HepG2 (cell line): ENCODE measurements at regions not wholly inside any gene's neighbourhood (a gene's known extent, or its start where the extent isn't known, plus 50 kb on each side); places are given as distances from the start of the nearest gene placed in this dataset.

Experiments
- ATAC-seq: fragments of 200-7000 bp; cut with Tn5 transposase; 3 replicates; pipeline ENCODE4 v1.9.1; 2020; ENCODE audit warnings: mild to moderate bottlenecking, moderate library complexity
- BruUV-seq: library from RNA; stranded (reverse); fragments of 400-500 nt; replicated peaks from 2 replicates; lab custom pipeline; 2021; lab: Mats Ljungman, UMichigan
- CTCF ChIA-PET: fragments of 300-600 bp; formaldehyde crosslinking; extraction: SDS; loops from one replicate; lab custom pipeline; 2021; ENCODE audit warnings: low total read pairs, inconsistent platforms, low intra/inter-chr PET ratio; lab: Yijun Ruan, JAX
- POLR2A ChIA-PET: fragments of 350-600 bp; sonication (Branson Sonifier 250); formaldehyde crosslinking; loops from one replicate; lab custom pipeline; 2020; ENCODE audit warnings: antibody characterized with exemption, inconsistent platforms; lab: Yijun Ruan, JAX
- DNase-seq: peaks from one replicate; pipeline ENCODE4 v3.0.0-alpha.2; 2015; ENCODE audit warnings: low spot score
- FAIRE-seq: peaks from 3 replicates; lab custom pipeline; 2011; peaks lifted over from hg19 to GRCh38; lab: Jason Lieb, UNC
- H2AFZ ChIP-seq: one replicate; pipeline ENCODE4 v1.6.1; 2011; ENCODE audit warnings: low read length, inconsistent platforms
- H3K27ac ChIP-seq: fragments of 300-600 bp; 3 replicates; pipeline ENCODE4 v1.8.0; 2011; ENCODE audit warnings: mixed run types, mild to moderate bottlenecking, mixed read lengths, low read length, inconsistent platforms; ENCODE audit not compliant: insufficient read depth; ENCODE audit errors: extremely low read length
- H3K27me3 ChIP-seq, 2 experiments: fragments of 200-600 bp in 1 of 2; 2 replicates in 1 of 2; 3 replicates in 1 of 2; pipeline versions ENCODE4 v1.6.0 to v1.8.0; 2011; ENCODE audit warnings: low read length in 2 of 2, mild to moderate bottlenecking in 2 of 2, moderate library complexity in 2 of 2, inconsistent platforms in 1 of 2; ENCODE audit not compliant: insufficient read depth in 2 of 2, control insufficient read depth in 1 of 2
- H3K36me3 ChIP-seq, 2 experiments: fragments of 200-600 bp in 1 of 2; replicated peaks in 1 of 2; 2 replicates in 1 of 2; 3 replicates in 1 of 2; pipeline versions ENCODE4 v1.5.1 to v1.8.0; 2011; ENCODE audit warnings: low read length in 2 of 2, inconsistent platforms in 1 of 2; ENCODE audit not compliant: insufficient read depth in 2 of 2, control insufficient read depth in 1 of 2
- H3K4me1 ChIP-seq: 2 replicates; pipeline ENCODE4 v1.5.1; 2012; ENCODE audit warnings: low read length, inconsistent platforms; ENCODE audit not compliant: insufficient read depth
- H3K4me2 ChIP-seq: 2 replicates; pipeline ENCODE4 v1.6.0; 2011; ENCODE audit warnings: low read depth, low read length, inconsistent platforms
- H3K4me3 ChIP-seq, 3 experiments: fragments of 200-600 bp in 1 of 3; sonication (generic), shearing (Covaris generic) in 1 of 3; replicated peaks in 1 of 3; 2 replicates each; pipeline ENCODE4 v1.5.1; 2011 to 2016; ENCODE audit warnings: low read length in 3 of 3, inconsistent platforms in 2 of 3, low read depth in 2 of 3, mild to moderate bottlenecking in 2 of 3, control low read depth in 1 of 3, mixed read lengths in 1 of 3; ENCODE audit not compliant: insufficient read depth in 1 of 3
- H3K79me2 ChIP-seq: one replicate; pipeline ENCODE4 v1.6.1; 2011; ENCODE audit warnings: low read length, inconsistent platforms; ENCODE audit not compliant: insufficient read depth
- H3K9ac ChIP-seq: 2 replicates; pipeline ENCODE4 v1.6.0; 2011; ENCODE audit warnings: mild to moderate bottlenecking, low read depth, low read length, inconsistent platforms; ENCODE audit not compliant: insufficient read depth
- H3K9me3 ChIP-seq: 2 replicates; pipeline ENCODE4 v1.5.1; 2012; ENCODE audit warnings: mild to moderate bottlenecking, low read length
- H4K20me1 ChIP-seq: 2 replicates; pipeline ENCODE4 v1.6.0; 2011; ENCODE audit warnings: inconsistent platforms, mild to moderate bottlenecking, low read length, moderate library complexity; ENCODE audit not compliant: insufficient read depth
- ARHGAP35 ChIP-seq: sonication (generic); formaldehyde crosslinking; IDR thresholded peaks from 2 replicates; pipeline ENCODE4 v1.9.0; 2022; ENCODE audit warnings: mild to moderate bottlenecking, inconsistent platforms, moderate library complexity, missing genetic modification reagents, borderline replicate concordance
- CBX2 ChIP-seq, 2 experiments: fragments of 200-600 bp in 1 of 2; sonication (generic); formaldehyde crosslinking in 1 of 2; IDR thresholded peaks; 2 replicates each; pipeline versions ENCODE4 v1.7.0 to v1.8.1; 2018 to 2022; ENCODE audit warnings: low read depth in 2 of 2, low read length in 1 of 2, mild to moderate bottlenecking in 1 of 2, missing genetic modification reagents in 1 of 2
- CENPT ChIP-seq: sonication (generic); formaldehyde crosslinking; IDR thresholded peaks from 2 replicates; pipeline ENCODE4 v1.8.0; 2022; ENCODE audit warnings: low read depth, mild to moderate bottlenecking, moderate library complexity, missing genetic modification reagents
- ETV5 ChIP-seq: IDR thresholded peaks from 2 replicates; pipeline ENCODE4 v1.6.1; 2018; ENCODE audit warnings: missing biosample characterization, missing genetic modification reagents, inconsistent platforms, borderline replicate concordance
- EZH2 ChIP-seq: conservative IDR thresholded peaks from 2 replicates; pipeline ENCODE4 v1.6.1; 2012; ENCODE audit warnings: mild to moderate bottlenecking, low read depth, low read length, moderate library complexity
- RFX3 ChIP-seq: IDR thresholded peaks from 2 replicates; pipeline ENCODE4 v1.6.1; 2016; ENCODE audit warnings: missing biosample characterization, missing genetic modification reagents
- SMAD9 ChIP-seq: sonication (generic); formaldehyde crosslinking; IDR thresholded peaks from 2 replicates; pipeline ENCODE4 v1.5.1; 2020; ENCODE audit warnings: mild to moderate bottlenecking, missing genetic modification reagents
- ZNF451 ChIP-seq: sonication (generic); formaldehyde crosslinking; IDR thresholded peaks from 2 replicates; pipeline ENCODE4 v1.5.0; 2020; ENCODE audit warnings: mild to moderate bottlenecking, missing genetic modification reagents
- ZNF577 ChIP-seq: sonication (generic); formaldehyde crosslinking; IDR thresholded peaks from 2 replicates; pipeline ENCODE4 v1.4.0; 2020; ENCODE audit warnings: mild to moderate bottlenecking, low read depth, missing genetic modification reagents, borderline replicate concordance
- ZNF749 ChIP-seq: sonication (generic); formaldehyde crosslinking; IDR thresholded peaks from 2 replicates; pipeline ENCODE4 v1.8.0; 2022; ENCODE audit warnings: mild to moderate bottlenecking, missing genetic modification reagents, moderate library complexity, borderline replicate concordance
- WGBS: methylation state at CpG from one replicate; pipeline ENCODE4 v1.1.6; 2017; ENCODE audit warnings: low lambda C conversion rate; 5-methylcytosine and 5-hydroxymethylcytosine counted together
- in situ Hi-C: cut with HindIII; loops from 2 replicates; pipeline ENCODE4 v1.10.0; 2017; ENCODE audit warnings: low pct_unique_long_range_greater_than_20kb; ENCODE audit not compliant: extremely low pct_ligation_motif_present
- intact Hi-C: fragments of 100-400 bp; cut with micrococcal nuclease; formaldehyde crosslinking; loops from one replicate; pipeline ENCODE4 v1.10.0; 2022; ENCODE audit not compliant: unreplicated experiment
- TF ChIP-seq, protein P1 (sequence below): sonication (generic); formaldehyde crosslinking; IDR thresholded peaks from 2 replicates; pipeline ENCODE4 v1.4.0; 2020; ENCODE audit warnings: mild to moderate bottlenecking, missing genetic modification reagents
- TF ChIP-seq, protein P2 (sequence below): sonication (generic); formaldehyde crosslinking; IDR thresholded peaks from 2 replicates; pipeline ENCODE4 v1.9.0; 2021; ENCODE audit warnings: missing genetic modification reagents, mild to moderate bottlenecking, borderline replicate concordance
- TF ChIP-seq, protein P3 (sequence below): sonication (generic); formaldehyde crosslinking; IDR thresholded peaks from 2 replicates; pipeline ENCODE4 v1.4.0; 2020; ENCODE audit warnings: missing genetic modification reagents
- TF ChIP-seq, protein P4 (sequence below): sonication (generic); formaldehyde crosslinking; IDR thresholded peaks from 2 replicates; pipeline ENCODE4 v1.5.1; 2020; ENCODE audit warnings: mild to moderate bottlenecking, missing genetic modification reagents, borderline replicate concordance

DNA sequence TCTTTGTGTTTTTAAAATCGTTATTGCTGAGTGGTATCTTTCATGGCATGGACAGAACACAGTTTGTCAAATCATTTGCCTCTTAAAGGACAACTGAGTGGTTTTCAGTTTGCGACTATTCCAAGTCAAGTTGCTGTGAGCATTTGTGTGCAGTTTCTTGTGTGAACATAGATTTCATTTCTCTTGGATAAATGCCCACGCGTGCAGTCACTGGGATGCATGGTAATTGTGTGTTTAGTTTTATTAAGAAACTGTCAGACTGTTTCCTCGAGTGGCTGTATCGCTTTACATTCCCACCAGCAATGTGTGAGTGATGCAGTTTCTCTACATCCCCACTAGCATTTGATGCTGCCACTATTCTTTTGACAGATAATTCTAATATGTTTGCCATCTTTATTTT, 154.0 kb upstream of the ARL4C start:
- DNase-seq (no peak), ATAC-seq (no peak), FAIRE-seq (no peak)
- 75% methylated on average over 6 of the region's 6 CpGs for WGBS
- ChIA-PET CTCF (no interaction called here), POLR2A (no interaction called here)
- H3K79me2 ChIP-seq: no peaks in the 10 kb centered on the region
- no peak overlapping the region for H3K4me2 ChIP-seq
- H2AFZ ChIP-seq: no peak overlapping the region
- no peak overlapping the region for H3K9ac ChIP-seq
- H4K20me1 ChIP-seq: no peaks in the 10 kb centered on the region
- in situ Hi-C loops (no loop called here), intact Hi-C loops (no loop called here)
- peaks cover 14% of the 10 kb centered on the region for H3K4me1 ChIP-seq
- no peak for TF ChIP-seq ETV5 (CRISPR knock-in tag)
- no peak for TF ChIP-seq SMAD9 (CRISPR knock-in tag)
- no peak for TF ChIP-seq CBX2 (IDR thresholded peaks at IDR 0.05; ENCODE audit: low read depth, low read length)
- no peak for TF ChIP-seq CBX2 (CRISPR knock-in tag; IDR thresholded peaks at IDR 0.05; ENCODE audit: low read depth)
- TF ChIP-seq ARHGAP35 (CRISPR knock-in tag): no peak
- H3K27me3 ChIP-seq: no peaks in the 10 kb centered on the region
- no TSS peak for BruUV-seq
- no peak overlapping the region for H3K4me3 ChIP-seq
- H3K9me3 ChIP-seq: no peaks in the 10 kb centered on the region
- H3K36me3 ChIP-seq: no peaks in the 10 kb centered on the region
- H3K27ac ChIP-seq: no peak overlapping the region

DNA sequence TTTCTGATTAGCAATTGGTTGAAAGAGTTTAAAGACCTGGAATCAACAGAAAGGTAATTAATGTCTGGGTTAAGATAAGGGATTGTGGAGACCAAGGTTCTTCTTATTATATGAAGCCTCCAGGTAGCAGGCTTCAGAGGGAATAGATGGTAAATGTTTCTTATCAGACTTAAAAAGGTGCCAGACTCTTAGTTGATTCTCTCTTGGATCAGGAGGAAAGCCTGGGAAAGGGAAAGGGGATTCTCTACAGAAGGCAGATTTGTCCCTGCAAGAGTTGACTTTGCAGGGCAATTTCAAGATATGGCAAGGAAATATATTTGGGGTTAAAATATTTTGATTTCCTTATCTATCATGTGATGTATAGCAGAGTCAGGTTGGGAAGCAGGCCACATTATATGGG, 153.1 kb upstream of the ARL4C start:
- Histone ChIP-seq H4K20me1 (no peaks in the 10 kb centered on the region), H3K9ac (no peak overlapping the region), H2AFZ (no peak overlapping the region), H3K27ac (no peak overlapping the region), H3K36me3 (no peaks in the 10 kb centered on the region), H3K27me3 (no peaks in the 10 kb centered on the region), H3K79me2 (no peaks in the 10 kb centered on the region), H3K9me3 (no peaks in the 10 kb centered on the region), H3K4me3 (no peak overlapping the region), H3K4me1 (peaks cover 14% of the 10 kb centered on the region), H3K4me2 (no peak overlapping the region)
- ChIA-PET POLR2A (no interaction called here), CTCF (no interaction called here)
- DNase-seq: no peak
- ATAC-seq: no peak
- BruUV-seq: no TSS peak
- intact Hi-C loops: no loop called here
- FAIRE-seq: no peak
- in situ Hi-C loops: no loop called here
- TF ChIP-seq, protein P1, sequence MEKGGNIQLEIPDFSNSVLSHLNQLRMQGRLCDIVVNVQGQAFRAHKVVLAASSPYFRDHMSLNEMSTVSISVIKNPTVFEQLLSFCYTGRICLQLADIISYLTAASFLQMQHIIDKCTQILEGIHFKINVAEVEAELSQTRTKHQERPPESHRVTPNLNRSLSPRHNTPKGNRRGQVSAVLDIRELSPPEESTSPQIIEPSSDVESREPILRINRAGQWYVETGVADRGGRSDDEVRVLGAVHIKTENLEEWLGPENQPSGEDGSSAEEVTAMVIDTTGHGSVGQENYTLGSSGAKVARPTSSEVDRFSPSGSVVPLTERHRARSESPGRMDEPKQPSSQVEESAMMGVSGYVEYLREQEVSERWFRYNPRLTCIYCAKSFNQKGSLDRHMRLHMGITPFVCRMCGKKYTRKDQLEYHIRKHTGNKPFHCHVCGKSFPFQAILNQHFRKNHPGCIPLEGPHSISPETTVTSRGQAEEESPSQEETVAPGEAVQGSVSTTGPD: no peak
- no peak for TF ChIP-seq ZNF749 (CRISPR knock-in tag)
- TF ChIP-seq EZH2: no peak
- TF ChIP-seq ZNF577 (CRISPR knock-in tag): no peak
- TF ChIP-seq, protein P2, sequence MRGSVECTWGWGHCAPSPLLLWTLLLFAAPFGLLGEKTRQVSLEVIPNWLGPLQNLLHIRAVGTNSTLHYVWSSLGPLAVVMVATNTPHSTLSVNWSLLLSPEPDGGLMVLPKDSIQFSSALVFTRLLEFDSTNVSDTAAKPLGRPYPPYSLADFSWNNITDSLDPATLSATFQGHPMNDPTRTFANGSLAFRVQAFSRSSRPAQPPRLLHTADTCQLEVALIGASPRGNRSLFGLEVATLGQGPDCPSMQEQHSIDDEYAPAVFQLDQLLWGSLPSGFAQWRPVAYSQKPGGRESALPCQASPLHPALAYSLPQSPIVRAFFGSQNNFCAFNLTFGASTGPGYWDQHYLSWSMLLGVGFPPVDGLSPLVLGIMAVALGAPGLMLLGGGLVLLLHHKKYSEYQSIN (CRISPR knock-in tag): no peak
- TF ChIP-seq ZNF451: no peak
- no peak for TF ChIP-seq CENPT (CRISPR knock-in tag)
- TF ChIP-seq, protein P3, sequence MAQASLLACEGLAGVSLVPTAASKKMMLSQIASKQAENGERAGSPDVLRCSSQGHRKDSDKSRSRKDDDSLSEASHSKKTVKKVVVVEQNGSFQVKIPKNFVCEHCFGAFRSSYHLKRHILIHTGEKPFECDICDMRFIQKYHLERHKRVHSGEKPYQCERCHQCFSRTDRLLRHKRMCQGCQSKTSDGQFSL (CRISPR knock-in tag): no peak
- no peak for TF ChIP-seq RFX3 (CRISPR knock-in tag)
- TF ChIP-seq, protein P4, sequence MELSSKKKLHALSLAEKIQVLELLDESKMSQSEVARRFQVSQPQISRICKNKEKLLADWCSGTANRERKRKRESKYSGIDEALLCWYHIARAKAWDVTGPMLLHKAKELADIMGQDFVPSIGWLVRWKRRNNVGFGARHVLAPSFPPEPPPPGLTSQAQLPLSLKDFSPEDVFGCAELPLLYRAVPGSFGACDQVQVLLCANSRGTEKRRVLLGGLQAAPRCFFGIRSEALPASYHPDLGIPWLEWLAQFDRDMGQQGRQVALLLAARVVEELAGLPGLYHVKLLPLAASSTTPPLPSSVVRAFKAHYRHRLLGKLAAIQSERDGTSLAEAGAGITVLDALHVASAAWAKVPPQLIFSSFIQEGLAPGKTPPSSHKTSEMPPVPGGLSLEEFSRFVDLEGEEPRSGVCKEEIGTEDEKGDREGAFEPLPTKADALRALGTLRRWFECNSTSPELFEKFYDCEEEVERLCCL: no peak
